ENCODE measurements at regions not wholly inside any gene's neighbourhood (a gene's known extent, or its start where the extent isn't known, plus 50 kb on each side); places are given as distances from the start of the nearest gene placed in this dataset.

DNA sequence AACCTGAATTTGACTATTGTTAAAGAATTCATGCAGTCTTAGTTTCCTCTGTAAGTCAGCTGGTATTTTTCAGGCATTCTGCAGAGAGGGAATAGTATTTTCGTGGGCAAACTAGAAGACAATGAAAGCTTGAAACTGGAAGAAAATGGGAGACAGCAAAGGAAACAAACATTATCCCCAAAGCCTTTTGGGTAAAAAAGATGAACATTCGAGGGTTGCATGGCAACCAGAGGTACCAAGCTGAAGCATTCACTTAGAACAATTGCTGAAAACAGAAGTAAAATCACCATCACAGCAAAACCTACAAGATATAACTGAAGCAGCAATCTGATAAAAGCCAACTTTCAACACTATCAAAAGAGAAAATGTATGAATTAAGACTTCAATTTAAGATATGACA is 233.7 kb downstream of the SCG2 start:
- no peak for DNase-seq (ENCODE audit: low spot score)
- ATAC-seq, result no peak

DNA sequence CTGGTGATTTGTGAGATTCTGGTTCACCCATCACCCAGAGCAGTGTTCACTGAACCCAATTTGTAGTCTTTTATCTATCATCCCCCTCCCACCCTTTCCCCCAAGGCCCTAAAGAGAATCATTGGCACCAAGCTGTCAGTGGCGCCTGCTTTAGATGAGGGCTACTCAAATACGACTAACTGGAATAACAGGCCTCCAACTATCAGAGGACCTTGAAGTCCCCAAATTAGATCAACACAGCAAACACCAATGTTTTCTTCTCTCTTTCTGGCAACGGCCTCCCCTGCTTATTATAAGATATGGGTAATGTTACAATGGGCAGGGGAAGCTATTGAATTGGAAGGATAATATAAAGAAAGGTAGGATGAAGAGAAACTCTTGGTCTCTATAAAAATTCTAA is 232.3 kb downstream of the SCG2 start:
- no peak for ATAC-seq
- DNase-seq (ENCODE audit: low spot score), result no peak

DNA sequence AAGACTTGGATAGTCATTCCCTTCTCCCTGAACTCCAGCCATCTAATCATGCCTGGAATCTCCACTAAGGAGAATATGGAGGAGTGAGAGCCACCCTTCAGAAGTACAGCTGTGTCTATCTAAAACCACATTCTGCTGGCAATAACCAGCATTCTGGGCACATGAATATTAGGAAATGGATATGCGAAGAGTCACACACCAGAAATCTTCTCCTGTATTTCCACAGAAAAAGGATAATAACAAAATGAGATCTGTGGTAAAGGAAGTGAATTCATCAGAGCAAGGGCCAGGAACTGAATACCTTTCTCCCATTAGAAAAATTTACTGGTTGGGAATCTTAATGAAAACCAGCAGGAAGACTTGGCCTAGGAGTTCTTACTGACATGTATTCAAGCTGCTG is 218.8 kb downstream of the SCG2 start:
- DNase-seq (ENCODE audit: low spot score), result no peak
- no peak for ATAC-seq

DNA sequence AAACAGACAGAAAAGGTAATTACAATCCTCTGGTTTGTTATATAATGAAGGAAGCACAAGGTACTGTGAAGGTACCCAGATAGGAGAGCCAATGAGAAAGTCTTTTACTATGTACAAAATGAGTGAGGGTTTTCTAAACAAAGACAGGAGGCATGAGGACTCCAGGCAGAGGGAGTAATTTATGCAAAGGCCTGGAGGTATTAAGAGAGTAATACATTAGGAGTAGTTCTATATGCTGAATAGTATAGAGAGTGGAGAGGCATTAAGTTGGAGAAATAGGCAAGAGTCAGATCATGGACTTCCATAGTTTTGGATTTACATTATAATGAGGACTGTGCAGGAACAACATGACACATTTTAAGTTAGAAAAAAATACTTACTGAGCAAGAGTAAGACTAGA is 216.0 kb downstream of the SCG2 start:
- ATAC-seq, result no peak
- no peak for DNase-seq (ENCODE audit: low spot score)

DNA sequence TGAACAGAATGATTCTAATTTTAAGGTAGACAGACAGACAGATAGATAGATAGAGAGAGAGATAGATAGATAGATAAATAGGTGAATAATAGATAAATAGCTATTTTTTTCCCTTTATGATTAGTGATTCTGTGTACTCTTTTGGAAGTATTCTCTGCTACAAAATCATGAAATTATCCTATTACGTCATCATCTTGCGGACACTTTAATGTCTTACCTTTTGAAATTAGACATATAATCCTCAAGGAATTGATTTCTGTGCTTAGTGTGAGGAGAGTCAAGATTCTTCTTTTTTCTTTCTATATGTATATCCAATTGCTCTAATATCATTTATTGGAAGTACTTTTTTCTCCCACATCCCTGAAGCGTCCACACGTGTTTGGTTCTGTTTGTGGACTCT is 215.2 kb downstream of the SCG2 start:
- no peak for DNase-seq (ENCODE audit: low spot score)

DNA sequence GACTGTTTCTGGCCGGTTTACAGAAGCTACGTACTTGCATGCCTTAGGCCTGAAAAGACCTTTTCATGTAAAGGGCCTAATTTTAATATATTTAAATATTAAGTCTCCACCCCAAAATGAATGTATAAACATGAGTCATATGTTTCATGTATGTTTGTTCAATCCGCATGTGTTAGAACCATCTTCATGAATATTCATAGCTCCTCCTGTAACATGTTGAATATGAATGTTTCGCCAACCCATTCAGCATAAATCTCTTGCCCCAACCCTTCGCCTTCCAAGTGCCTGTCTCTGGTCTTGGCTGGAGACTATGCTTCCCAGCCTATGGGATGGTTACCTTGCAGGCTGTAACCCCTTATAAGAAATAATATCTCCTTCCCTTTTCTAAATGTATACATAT is 212.5 kb downstream of the SCG2 start:
- DNase-seq (ENCODE audit: low spot score) (no peak), ATAC-seq (no peak)

More for the DNA sequence above, 215.2 kb downstream of the SCG2 start:
- ATAC-seq, result no peak

DNA sequence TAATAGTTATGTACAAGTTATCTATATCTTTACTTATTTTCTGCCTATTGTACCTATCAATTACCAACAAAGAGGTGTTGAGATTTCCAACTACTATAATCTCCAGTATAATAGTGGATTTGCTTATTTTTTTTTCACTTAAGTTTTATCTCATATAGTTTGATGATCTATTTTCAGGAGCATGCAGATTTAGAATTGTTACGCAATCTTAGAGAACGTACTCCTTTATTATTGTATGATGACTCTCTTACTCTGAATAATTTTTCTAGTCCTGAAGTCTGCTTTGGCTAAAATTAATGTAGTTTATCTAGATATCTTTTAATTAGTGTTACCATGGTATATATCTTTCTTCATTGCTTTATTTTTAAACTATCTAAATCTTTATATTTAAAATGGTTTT is 205.2 kb downstream of the SCG2 start:
- no peak for ATAC-seq
- DNase-seq (ENCODE audit: low spot score), result no peak

DNA sequence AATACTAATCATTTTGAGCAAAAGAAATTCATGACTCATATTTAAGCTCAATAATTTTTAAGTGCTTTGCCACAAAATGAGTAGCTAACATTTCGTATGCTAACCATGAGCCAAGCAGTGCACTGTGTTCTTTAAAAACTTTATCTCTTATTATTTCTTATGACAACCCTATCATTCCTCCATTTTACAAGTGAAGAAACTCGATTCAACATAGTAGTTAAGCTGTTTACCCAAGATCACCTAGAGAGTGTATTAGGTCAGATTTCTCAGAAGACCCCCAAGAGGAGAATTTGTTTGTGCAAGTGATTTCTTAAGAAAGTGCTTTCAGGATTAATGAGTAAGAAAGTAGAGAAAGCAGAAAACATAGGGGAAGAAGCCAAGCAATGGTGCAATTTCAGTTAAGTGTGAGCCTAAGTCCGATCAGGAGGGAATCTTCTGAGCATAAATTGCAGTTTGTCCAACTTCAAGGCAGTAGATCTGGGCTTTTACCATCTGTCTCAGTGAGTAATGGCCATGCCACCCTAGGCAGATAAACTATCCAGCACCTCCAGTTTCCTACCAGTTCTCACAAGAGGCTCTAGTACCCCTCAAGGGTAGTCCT is 202.7 kb downstream of the SCG2 start:
- no peak for DNase-seq (ENCODE audit: low spot score)
- ATAC-seq, result no peak

DNA sequence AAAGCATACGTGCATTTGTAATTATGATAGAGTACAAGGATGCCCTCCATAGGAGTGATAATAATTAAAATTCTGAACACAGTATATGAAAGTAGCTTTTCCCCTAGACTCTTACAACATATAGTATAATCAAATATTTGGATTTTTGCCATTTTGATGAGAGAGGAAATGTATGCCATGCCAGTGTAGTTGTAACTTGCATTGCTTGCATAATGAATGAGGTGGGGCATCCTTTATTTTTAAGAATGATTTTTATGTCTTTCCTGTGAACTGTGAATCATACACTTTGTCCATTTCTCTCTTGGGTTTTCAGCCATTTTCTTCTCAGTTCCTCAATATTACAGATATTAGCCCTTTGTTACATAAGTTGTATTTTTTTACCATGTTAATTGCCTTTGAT is 197.5 kb downstream of the SCG2 start:
- DNase-seq (ENCODE audit: low spot score) (no peak), ATAC-seq (no peak)

DNA sequence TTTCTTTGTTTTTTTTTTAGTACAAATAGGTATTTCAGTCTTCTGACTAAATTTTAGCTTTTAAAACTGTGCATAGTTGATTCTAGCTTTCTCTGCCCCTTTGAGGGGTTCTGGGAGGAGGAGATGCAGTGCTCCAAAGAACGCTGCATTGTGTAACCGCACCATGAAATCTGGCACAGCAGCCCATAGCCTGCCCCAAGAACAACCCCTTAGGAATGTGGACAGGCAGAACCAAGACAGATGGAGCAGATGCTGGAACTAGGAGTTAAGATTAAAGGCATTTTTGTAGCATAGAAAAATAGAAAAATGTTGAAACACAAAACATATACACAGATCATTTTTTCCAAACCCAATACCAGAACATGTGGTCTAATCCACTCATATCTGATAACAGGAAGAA is 187.5 kb downstream of the SCG2 start:
- ATAC-seq (no peak), DNase-seq (ENCODE audit: low spot score) (no peak)

DNA sequence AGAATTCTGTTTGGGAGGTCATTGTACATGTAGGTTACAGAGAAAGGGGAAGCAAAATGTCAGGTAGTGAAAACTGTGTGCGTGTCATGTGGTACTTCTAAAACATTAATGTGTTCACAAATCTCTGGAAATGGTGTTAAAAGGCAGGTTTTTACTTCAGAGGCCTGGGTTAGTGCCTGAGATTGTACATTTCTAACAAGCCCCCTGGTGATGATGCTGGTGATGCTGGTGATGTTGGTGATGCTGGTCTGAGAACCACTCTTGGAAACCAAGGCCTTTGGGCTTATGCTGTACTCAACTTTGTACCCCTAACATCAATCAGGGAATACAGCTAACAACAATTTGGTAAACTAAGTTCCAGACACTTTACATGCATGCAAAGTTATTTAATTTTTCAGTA is 187.1 kb downstream of the SCG2 start:
- ATAC-seq (no peak), DNase-seq (ENCODE audit: low spot score) (no peak)

DNA sequence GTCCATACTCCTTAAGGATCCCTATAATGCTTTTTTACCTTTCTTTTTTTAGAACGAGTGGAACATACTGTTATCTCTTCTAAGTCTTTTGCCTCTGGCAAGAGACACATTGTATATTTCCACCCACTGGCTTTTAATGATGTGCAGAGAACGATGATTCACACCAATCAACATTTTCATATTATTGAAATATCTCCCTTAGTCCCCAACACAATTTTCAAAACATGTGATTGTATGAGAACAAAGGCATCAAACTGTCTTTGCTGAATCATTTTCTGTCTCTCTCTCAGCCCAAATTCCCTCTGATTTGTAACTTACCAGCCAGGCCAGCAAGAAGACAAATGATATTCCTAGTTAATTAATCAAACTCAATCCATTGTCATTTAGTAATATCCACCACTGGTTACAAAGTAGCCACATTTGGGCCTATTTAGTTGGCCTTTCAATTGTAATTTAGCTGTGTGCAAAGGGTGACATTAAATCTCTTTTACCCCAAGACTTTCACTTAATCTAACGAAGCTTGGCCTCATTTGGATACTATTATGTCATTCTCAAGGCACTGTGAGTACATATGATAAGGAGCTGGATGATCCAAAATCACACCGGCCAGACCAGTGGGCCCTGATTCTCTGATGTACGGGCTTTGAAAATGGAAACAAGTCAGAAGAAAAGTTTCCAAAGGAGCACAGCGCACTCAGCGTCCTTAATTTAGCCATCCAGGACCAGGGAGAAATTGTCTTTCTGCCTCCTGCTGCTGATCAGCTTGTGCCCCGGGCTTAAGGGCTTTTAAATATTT is 185.1 kb downstream of the SCG2 start:
- no peak for ATAC-seq
- DNase-seq (ENCODE audit: low spot score), result no peak

DNA sequence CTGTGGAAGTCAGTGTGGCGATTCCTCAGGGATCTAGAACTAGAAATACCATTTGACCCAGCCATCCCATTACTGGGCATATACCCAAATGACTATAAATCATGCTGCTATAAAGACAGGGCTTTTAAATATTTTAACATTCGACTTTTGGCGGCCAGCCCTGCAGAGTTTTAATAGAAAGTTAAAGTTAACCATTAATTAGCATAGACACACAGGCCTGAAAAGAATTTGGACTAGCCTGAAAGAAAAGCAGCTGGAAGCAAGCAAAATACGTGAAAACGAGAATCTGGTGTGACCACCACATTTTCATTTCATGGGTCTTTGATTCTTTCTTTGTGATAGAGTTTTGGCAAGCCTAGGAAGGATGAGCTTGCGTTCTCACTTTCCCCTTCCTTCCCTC is 184.0 kb downstream of the SCG2 start:
- DNase-seq (ENCODE audit: low spot score), result no peak

DNA sequence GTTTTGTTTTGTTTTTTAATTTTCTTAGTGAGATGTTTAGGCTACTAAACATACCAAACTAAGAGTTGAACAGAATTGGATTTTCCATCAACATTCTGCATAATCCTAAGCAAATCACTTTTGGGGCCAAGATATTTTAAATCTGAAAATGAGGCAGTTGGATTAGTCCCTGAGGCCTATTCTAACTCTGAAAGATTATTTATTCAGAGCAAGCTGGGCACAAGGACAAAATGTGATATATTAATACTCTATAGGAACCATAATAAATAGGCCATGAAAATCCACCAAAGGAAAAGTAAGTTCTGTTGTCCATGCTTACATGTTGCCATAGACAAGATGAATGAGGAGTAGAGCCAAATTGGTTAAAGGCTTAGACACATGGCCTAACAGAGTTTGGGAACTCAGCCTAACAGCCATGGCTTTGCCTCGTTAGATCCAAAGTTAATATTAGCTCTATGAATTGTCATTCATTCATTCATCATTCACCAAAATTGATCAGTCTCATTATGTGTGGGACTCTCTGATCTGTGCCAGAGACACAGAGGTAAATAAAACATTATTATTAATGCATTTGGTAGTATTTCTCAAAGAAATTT is 183.5 kb downstream of the SCG2 start:
- ATAC-seq, result no peak
- no peak for DNase-seq (ENCODE audit: low spot score)

More for the DNA sequence above, 184.0 kb downstream of the SCG2 start:
- ATAC-seq, result no peak

DNA sequence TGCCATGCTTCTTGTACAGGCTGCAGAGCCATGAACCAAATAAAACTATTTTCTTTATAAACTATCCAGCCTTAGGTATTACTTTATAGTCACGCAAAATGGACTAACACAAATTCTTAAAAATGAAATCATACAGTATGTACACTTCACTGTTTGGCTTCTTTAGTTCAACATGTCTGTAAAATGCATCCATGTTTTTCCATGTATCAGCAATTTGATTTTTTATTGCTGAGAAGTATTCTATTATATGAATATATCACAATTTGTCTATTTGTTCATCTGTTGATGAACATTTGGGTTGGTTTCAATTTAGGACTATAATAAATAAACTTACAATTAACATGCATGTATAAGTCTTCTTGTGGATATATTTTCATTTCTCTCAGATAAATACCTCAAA is 182.1 kb downstream of the SCG2 start:
- DNase-seq (ENCODE audit: low spot score) (no peak), ATAC-seq (no peak)

DNA sequence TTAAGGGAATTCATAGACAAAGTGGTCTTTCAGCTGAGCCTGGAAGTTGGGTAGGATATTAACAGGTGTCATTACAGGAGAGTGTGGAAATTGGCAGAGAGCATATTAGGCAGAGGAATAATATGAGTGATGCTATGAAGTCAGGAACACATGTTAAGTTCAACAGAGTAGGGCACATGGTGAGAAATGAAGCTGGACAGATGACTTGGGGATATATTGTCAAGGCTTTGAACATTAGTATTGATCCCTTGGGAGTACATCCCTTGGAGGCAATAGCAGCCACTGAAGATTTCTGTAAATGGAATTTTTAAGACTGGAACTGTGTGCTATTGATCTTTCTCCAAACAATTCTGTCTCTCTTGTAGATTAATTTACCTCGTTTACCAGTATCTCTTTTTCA is 170.7 kb downstream of the SCG2 start:
- ATAC-seq (no peak), DNase-seq (ENCODE audit: low spot score) (no peak)

DNA sequence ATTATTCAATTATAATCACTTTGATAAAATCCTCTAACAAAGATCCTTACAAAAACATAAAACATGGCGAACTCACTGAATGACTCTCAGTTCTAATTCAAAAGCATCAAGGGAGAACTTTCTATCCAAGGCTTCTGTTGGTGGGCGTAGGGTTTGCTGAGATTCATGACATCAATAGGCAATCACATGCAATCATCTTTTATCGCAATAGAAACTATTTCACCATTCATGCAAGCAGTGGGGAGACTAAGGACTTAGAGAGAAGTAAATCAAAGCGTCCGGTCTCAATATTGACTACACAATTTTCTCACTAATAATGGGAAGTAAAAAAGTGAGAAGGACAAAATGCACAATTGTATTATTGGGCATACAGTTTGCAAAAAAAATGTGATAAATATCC is 168.7 kb downstream of the SCG2 start:
- DNase-seq (ENCODE audit: low spot score) (no peak), ATAC-seq (no peak)

DNA sequence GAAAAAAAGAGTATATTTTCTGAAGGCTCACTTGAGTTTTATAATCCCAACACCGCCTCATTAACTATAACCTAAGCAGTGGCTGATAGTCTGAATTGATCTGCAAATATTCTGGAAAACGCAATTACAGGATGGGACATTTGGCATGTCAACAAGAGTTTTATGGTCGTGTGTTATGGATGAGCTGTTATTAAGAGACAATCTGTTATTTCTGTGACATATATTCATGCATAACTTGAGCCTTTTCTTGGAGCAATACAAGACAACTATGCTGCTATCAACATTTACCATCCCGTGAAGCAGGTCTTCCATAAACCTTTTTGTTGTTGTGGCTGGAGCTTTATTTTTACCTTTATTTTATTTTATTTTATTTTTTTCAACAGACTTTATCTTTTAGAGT is 164.4 kb downstream of the SCG2 start:
- ATAC-seq (no peak), DNase-seq (ENCODE audit: low spot score) (no peak)

DNA sequence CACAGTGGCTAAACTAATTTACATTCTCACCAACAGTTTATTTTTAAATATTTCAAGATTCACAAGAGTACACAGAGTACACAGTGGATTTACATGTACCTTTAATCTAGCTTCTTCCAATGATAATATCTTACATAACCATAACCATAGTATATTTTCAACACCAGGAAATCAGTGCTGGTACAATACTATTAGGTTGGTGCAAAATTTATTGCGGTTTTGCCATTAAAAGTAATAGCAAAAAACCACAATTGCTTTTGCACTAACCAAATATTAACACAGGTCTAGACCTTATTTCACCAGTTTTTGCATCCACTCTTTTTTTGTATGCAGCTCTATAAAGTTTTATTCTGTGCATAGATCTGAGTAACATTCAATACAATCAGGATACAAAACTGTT is 163.0 kb downstream of the SCG2 start:
- DNase-seq (ENCODE audit: low spot score), result no peak
- no peak for ATAC-seq

DNA sequence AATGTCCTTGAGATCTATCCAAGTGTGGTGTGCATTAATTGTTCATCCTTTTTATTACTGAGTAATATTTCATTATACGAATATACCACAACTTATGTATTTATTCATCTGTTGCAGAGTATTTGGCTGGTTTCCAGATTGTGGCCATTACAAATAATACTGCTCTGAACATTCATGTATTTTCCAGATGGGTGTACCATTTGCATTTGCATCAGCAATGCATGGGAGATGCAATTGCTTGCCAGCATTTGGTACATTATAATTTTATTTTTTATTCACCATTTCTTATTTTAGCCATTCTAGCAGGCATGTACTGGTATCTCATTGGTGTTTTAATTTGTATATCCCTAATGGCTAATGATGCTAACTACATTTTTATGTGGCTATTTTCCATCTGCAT is 162.4 kb downstream of the SCG2 start:
- ATAC-seq, result no peak
- DNase-seq (ENCODE audit: low spot score), result no peak

DNA sequence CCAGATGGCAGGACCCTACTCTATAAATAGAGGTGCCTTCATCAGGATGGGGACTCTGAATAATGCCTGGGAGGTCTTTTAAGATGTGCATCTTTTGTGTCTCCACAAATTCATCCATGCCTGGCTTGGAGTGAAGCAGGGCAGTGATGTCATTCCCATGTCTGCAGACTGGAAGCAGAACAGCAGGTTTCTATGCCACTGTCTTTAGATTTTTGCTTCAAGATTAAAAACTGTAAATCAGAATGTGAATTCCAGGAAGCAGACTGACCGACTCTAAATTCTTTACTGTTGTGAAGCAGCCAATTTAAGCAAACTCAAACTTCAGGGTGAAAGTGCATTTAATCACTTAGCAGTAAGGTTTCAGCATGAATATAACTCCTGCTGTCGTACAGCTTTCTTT is 159.3 kb downstream of the SCG2 start:
- DNase-seq (ENCODE audit: low spot score) (no peak), ATAC-seq (no peak)

DNA sequence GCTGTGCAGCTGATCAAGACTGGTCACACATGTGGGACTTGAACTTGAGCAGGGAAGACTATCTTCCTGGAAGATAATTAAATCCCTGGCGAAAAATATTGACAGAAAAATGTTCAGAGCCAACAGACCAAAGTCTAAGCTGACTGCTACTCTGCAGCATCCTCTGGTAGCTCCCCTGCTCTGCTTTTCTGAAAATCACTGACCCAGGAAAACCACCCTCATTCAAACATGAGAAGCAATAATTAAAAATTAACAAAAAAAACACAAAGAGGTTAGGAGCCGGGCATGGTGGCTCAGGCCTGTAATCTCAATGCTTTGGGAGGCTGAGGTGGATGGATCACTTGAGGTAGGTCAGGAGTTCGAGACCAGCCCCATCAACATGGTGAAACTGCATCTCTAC is 151.9 kb downstream of the SCG2 start:
- DNase-seq (ENCODE audit: low spot score), result no peak
- ATAC-seq, result no peak

DNA sequence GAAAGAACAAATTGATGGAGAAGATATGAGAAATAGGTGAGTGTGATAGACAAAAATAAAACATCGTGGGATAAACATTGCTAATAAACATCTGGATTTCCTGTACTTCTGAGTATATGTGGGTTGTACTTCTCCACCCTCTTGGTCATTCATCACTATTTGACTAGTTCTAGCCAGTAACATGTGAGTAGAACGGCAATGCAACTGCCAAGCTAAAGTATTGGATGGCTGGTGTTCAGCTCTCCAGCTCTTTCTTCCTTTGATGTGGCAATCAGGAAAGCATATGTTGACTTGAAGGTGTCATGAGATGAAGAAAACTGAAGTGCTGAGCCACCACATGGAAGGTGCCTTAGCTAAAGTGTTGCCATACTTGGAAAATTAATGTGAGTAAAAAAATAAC is 144.9 kb downstream of the SCG2 start:
- ATAC-seq, result no peak
- no peak for DNase-seq (ENCODE audit: low spot score)

All from left lobe of liver (tissue), 2 donors.